ENCODE measurements at regions not wholly inside any gene's neighbourhood (a gene's known extent, or its start where the extent isn't known, plus 50 kb on each side); places are given as distances from the start of the nearest gene placed in this dataset.

DNA sequence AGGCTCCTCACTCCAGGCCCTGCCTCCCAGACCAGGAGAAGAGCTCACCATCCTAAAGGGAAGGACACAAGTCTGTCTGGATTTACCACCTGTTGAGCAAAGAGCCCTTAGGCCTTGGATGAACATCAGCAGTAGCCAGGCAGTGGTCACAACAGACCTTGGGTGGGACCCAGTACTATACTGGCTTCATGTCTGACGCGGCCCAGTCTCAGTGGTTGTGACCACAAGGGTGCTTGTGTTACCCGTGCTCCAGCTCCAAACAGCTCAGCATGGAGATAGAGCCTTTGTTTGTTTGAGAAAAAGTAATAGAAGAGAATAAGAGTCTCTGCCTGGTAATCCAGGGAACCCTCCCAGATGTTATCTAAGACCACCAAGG is 617.4 kb downstream of the BRINP1 start:
- no peak for DNase-seq (ENCODE audit: low spot score)

GRCh38 chr9:118761016-118761790 is 608.0 kb downstream of the BRINP1 start:
- no peak for DNase-seq (ENCODE audit: low spot score)

GRCh38 chr9:118767571-118767970 is 601.7 kb downstream of the BRINP1 start:
- DNase-seq (ENCODE audit: low spot score) = no peak

GRCh38 chr9:118782790-118783463 is 586.3 kb downstream of the BRINP1 start:
- no peak for DNase-seq (ENCODE audit: low spot score)

GRCh38 chr9:118784033-118784432 is 585.2 kb downstream of the BRINP1 start:
- DNase-seq (ENCODE audit: low spot score) = no peak

DNA sequence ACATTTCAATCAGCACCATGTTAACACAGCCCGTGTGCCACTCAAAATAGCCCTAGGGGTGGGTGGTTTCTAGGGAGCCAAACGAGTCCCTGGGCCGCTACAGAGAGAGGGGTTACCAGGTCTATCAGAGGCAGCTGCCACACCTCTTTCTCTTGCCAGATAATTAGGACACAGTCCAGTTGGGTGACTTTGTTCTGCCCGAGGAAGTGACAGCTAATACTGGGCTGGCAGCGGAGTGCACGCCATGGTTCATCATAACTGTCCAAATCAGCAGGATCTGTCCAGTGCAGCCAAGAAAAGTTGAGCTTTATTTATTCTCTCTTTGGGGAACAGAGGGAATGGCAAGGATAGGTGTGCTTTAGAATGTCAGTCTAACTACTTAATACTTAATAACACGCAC is 583.8 kb downstream of the BRINP1 start:
- DNase-seq (ENCODE audit: low spot score) = no peak

GRCh38 chr9:118786877-118787276 is 582.4 kb downstream of the BRINP1 start:
- no peak for DNase-seq (ENCODE audit: low spot score)

GRCh38 chr9:118809160-118809625 is 560.0 kb downstream of the BRINP1 start:
- peak; percentile 63 for DNase-seq (ENCODE audit: low spot score)

DNA sequence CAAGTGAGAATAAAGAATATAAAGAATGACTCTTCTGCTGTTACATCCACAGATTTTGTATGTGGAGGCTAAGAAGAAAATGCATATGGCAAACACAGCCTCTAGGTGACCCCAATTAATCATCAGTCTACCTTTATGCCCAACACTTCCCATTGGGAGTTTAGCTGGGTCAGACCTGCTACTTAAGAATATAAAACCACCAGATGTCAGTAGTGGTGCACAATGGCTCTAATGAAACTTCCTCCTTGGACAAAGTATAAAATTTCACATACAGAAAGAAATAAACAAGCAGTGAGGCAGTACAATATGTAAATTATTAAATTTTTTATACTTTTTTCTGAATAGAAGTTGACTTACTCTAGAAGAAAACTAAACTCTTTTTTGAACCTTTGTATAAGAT is 539.9 kb downstream of the BRINP1 start:
- no peak for DNase-seq (ENCODE audit: low spot score)

- DNase-seq (ENCODE audit: low spot score) = no peak
Measured at GRCh38 chr9:118832371-118832770, 536.9 kb downstream of the BRINP1 start.

- no peak for DNase-seq (ENCODE audit: low spot score)
Measured at GRCh38 chr9:118836891-118837290, 532.3 kb downstream of the BRINP1 start.

GRCh38 chr9:118871531-118871930 is 497.7 kb downstream of the BRINP1 start:
- DNase-seq (ENCODE audit: low spot score) = no peak

- DNase-seq (ENCODE audit: low spot score) = no peak
Measured at GRCh38 chr9:118882684-118883083, 486.6 kb downstream of the BRINP1 start.

GRCh38 chr9:118883411-118883810 is 485.8 kb downstream of the BRINP1 start:
- DNase-seq (ENCODE audit: low spot score) = no peak

DNA sequence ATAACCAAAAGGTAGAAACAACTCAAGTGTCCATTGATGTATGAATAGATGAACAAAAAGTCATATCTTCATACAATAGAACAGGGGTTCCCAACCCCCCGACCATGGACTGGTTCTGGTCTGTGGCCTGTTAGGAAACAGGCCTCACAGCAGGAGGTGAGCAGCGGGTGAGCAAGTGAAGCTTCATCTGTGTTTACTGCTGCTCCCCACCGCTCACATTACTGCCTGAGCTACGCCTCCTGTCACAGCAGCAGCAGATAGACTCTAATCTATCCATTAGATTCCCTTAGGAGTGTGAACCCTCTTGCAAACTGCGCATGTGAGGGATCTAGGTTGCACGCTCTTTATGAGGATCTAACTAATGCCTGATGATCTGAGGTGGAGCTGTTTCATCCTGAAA is 478.0 kb downstream of the BRINP1 start:
- DNase-seq (ENCODE audit: low spot score) = no peak

DNA sequence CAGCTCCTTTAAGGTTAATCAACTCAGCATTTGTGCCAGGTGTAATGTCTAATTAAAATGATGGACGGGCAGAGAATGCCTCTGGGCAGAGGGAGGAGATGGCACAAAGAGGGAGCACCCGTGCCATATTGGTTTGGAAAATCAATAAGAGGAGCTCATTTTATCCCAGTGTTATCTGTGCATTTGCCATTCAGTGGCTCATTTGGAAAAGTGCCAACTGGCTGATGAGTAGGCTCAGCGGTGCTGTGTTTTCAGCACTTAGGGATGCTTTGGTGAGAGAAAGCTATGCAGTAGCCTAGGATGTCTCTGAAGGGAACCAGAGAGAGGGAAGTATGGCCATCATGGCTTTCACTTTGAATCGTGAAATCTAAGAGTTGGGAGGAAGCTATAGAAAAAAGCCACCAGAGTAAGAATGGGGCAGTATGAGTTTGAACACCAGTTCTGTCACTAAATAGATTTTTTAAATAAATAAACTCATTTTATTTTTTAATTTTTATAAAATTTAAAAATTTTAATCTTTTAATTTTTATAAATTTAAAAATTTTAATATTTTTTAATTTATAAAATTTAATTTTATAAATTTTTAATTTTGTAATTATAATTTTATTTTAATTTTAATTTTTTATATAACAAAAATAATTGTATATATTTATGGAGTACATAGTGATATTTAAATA is 472.8 kb downstream of the BRINP1 start:
- DNase-seq (ENCODE audit: low spot score) = no peak

DNA sequence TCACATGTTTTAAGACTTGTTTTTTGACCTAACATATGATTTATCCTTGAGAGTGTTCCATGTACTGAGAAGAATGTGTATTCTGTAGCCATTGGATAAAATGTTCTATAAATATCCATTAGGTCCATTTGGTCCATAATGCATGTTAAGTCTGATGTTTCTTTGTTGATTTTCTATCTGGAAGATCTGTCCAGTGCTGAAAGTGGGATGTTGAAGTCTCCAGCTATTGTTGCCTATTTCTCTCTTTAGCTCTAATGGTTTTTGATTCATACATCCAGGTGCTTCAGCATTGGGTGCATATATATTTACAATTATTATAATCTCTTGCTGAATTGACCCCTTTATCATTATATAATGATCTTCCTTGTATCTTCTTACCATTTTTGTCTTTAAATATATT is 451.1 kb downstream of the BRINP1 start:
- no peak for DNase-seq (ENCODE audit: low spot score)

GRCh38 chr9:118928722-118929121 is 440.5 kb downstream of the BRINP1 start:
- no peak for DNase-seq (ENCODE audit: low spot score)

DNA sequence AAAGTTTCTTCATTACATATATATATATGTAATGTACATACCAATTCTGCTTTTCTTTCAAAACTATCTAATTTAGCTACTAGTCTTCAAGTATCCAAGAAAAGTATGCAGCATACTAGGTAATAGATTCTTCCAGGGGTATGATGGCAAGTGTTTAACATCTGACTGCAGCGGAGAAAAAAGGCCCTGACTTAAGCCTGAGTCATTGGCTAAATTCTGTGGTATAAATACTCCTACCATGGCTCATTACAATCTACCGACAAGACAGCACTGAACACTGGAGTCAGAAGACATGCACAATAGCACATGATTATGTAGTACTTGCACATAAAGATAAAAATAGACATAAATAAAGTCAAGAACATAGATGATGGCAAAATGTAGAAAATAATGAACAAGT is 439.9 kb downstream of the BRINP1 start:
- no peak for DNase-seq (ENCODE audit: low spot score)

- no peak for DNase-seq (ENCODE audit: low spot score)
Measured at GRCh38 chr9:118931941-118932340, 437.3 kb downstream of the BRINP1 start.

DNA sequence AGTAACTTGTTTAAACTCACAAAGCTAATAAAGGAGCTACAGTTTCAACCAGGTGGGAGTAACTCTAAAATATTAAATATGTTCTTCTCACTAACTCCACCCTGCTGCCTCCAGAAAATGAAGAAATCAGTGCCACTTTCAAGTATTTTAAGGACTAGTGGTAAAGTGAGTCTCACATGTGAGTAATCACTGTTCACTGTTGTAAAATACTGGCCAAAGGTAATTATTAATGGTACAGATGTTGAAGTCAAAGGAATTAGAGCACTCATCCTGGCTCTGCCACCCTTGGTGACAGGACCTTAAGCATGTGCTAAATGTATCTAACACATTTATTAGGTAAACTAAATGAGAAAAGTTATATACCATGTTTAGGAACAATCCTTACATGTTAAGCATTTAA is 430.7 kb downstream of the BRINP1 start:
- no peak for DNase-seq (ENCODE audit: low spot score)

DNA sequence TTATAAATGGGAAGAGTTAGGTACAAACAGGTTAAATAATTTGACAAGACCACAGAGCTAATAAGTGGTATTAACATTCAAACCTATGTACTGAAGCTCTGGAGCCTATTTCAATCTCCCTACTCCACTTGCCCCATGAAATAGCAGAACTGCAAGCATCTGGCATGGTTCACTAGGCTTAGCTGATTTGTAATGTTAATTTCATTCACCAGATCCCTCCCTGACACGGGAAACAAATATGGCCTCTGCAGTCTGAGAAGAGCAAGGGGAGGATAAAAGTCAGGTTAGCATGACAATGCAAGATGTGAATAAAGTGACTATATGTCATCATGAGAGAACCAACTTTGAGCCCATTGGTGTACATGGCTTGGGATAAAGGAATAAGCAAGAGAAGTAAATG is 428.8 kb downstream of the BRINP1 start:
- DNase-seq (ENCODE audit: low spot score) = no peak

- DNase-seq (ENCODE audit: low spot score) = no peak
Measured at GRCh38 chr9:118946669-118947068, 422.6 kb downstream of the BRINP1 start.

Measured in ecto neural progenitor cell (in vitro differentiated cells).